ENCODE measurements at regions not wholly inside any gene's neighbourhood (a gene's known extent, or its start where the extent isn't known, plus 50 kb on each side); places are given as distances from the start of the nearest gene placed in this dataset.
A peak's percentile ranks its signal among the peaks of the same experiment; 100 is the strongest.

GRCh38 chr2:107634172-107634571 lies 192.5 kb upstream of the RGPD4 start:
- no peak for TF ChIP-seq CTCF (IDR thresholded peaks at IDR 0.05)
- peaks cover 0 to 10% of the 10 kb centered on the region in 2 donors for H3K9me3 ChIP-seq
- no peak overlapping the region for H3K4me3 ChIP-seq
- peak overlapping the region in 1 of 2 donors; percentile 26 for H3K27ac ChIP-seq
- DNase-seq (ENCODE audit: low spot score in 2 of 2): no peak
- no peaks in the 10 kb centered on the region for H3K36me3 ChIP-seq
- intact Hi-C loops (cut with DNase I): no loop called here
- H3K27me3 ChIP-seq: no peaks in the 10 kb centered on the region
- no peaks in the 10 kb centered on the region for H3K4me1 ChIP-seq

- Histone ChIP-seq H3K27ac (no peak overlapping the region), H3K27me3 (no peaks in the 10 kb centered on the region), H3K9me3 (peaks cover 0 to 10% of the 10 kb centered on the region in 2 donors), H3K4me3 (no peak overlapping the region), H3K36me3 (no peaks in the 10 kb centered on the region), H3K4me1 (no peaks in the 10 kb centered on the region)
- TF ChIP-seq CTCF (IDR thresholded peaks at IDR 0.05): no peak
- intact Hi-C loops (cut with DNase I): no loop called here
- DNase-seq (ENCODE audit: low spot score in 2 of 2): no peak
Measured at GRCh38 chr2:107635883-107636282, 190.8 kb upstream of the RGPD4 start.

- Histone ChIP-seq H3K36me3 (no peaks in the 10 kb centered on the region), H3K27ac (no peak overlapping the region), H3K9me3 (peaks cover 0 to 27% of the 10 kb centered on the region in 2 donors), H3K4me3 (no peak overlapping the region), H3K27me3 (no peaks in the 10 kb centered on the region), H3K4me1 (no peaks in the 10 kb centered on the region)
- intact Hi-C loops (cut with DNase I): no loop called here
- DNase-seq (ENCODE audit: low spot score in 2 of 2): no peak
- TF ChIP-seq CTCF (IDR thresholded peaks at IDR 0.05): no peak
Measured at GRCh38 chr2:107645586-107645985, 181.1 kb upstream of the RGPD4 start.

GRCh38 chr2:107648781-107649404 lies 177.8 kb upstream of the RGPD4 start:
- Histone ChIP-seq H3K4me1 (no peaks in the 10 kb centered on the region), H3K36me3 (no peaks in the 10 kb centered on the region), H3K27ac (no peak overlapping the region), H3K9me3 (peaks cover 0 to 18% of the 10 kb centered on the region in 2 donors), H3K4me3 (no peak overlapping the region), H3K27me3 (no peaks in the 10 kb centered on the region)
- TF ChIP-seq CTCF (IDR thresholded peaks at IDR 0.05): no peak
- no peak for DNase-seq (ENCODE audit: low spot score in 2 of 2)
- intact Hi-C loops (cut with DNase I): no loop called here

GRCh38 chr2:107657049-107657448 lies 169.6 kb upstream of the RGPD4 start:
- no peaks in the 10 kb centered on the region for H3K4me1 ChIP-seq
- DNase-seq (ENCODE audit: low spot score in 2 of 2): no peak
- no peak overlapping the region for H3K27ac ChIP-seq
- H3K36me3 ChIP-seq: no peaks in the 10 kb centered on the region
- no peak overlapping the region for H3K4me3 ChIP-seq
- intact Hi-C loops (cut with DNase I): no loop called here
- H3K27me3 ChIP-seq: no peaks in the 10 kb centered on the region
- no peaks in the 10 kb centered on the region for H3K9me3 ChIP-seq
- TF ChIP-seq CTCF (IDR thresholded peaks at IDR 0.05): no peak

GRCh38 chr2:107663632-107664031 lies 163.1 kb upstream of the RGPD4 start:
- Histone ChIP-seq H3K27ac (no peak overlapping the region), H3K36me3 (no peaks in the 10 kb centered on the region), H3K4me1 (no peaks in the 10 kb centered on the region), H3K9me3 (no peaks in the 10 kb centered on the region), H3K27me3 (no peaks in the 10 kb centered on the region), H3K4me3 (no peak overlapping the region)
- no peak for DNase-seq (ENCODE audit: low spot score in 2 of 2)
- intact Hi-C loops (cut with DNase I): no loop called here
- no peak for TF ChIP-seq CTCF (IDR thresholded peaks at IDR 0.05)
